LNCaP clone FGC (cell line): ENCODE measurements at regions not wholly inside any gene's neighbourhood (a gene's known extent, or its start where the extent isn't known, plus 50 kb on each side); places are given as distances from the start of the nearest gene placed in this dataset.
A peak's percentile ranks its signal among the peaks of the same experiment; 100 is the strongest.

Experiments
- DNase-seq: peaks from one replicate; pipeline ENCODE4 v3.0.0-alpha.2; 2011; ENCODE audit warnings: low read depth
- H3K4me3 ChIP-seq: 2 replicates; pipeline ENCODE4 v1.5.1; 2011; ENCODE audit warnings: mild to moderate bottlenecking, low read depth, low read length, control low read depth
- TF ChIP-seq, protein P1 (sequence below): IDR thresholded peaks from 2 replicates; pipeline ENCODE4 v1.5.1; 2012; ENCODE audit warnings: mild to moderate bottlenecking; ENCODE audit not compliant: control insufficient read depth, insufficient read depth; ENCODE audit errors: extremely low read depth

DNA sequence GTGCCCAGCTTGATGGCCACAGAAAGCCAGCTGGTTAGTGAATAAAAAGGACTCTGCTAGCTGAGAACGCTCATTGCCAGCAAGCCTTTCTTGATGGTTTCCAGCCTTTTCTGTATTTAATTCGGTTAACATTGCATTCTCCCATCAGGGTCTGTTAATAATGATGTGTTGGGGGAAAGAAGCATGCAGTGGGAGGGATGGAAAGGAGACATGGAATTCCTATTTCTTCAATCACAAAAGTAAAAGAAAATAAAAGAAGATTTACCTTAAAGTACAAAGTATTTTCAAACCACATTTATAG lies 141.9 kb upstream of the RBBP8 start:
- no peak for DNase-seq
- TF ChIP-seq, protein P1, sequence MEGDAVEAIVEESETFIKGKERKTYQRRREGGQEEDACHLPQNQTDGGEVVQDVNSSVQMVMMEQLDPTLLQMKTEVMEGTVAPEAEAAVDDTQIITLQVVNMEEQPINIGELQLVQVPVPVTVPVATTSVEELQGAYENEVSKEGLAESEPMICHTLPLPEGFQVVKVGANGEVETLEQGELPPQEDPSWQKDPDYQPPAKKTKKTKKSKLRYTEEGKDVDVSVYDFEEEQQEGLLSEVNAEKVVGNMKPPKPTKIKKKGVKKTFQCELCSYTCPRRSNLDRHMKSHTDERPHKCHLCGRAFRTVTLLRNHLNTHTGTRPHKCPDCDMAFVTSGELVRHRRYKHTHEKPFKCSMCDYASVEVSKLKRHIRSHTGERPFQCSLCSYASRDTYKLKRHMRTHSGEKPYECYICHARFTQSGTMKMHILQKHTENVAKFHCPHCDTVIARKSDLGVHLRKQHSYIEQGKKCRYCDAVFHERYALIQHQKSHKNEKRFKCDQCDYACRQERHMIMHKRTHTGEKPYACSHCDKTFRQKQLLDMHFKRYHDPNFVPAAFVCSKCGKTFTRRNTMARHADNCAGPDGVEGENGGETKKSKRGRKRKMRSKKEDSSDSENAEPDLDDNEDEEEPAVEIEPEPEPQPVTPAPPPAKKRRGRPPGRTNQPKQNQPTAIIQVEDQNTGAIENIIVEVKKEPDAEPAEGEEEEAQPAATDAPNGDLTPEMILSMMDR: no peak
- H3K4me3 ChIP-seq: no peak overlapping the region

DNA sequence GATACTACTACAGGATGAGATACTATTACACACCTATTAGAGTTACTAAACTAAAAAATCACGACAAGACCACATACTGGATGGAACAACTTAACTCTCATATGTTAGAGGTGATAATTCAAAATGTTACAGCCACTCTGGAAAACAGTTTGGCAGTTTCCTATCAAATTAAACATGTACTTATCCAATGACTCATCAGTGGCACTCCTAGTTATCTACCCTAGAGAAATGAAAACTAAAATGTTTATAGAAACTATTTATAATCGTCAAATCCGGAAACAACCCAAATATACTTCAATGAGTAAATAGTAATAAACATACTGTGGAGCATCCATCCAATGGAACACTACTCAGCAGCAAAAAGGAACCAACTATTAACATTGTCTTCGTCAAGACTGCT lies 137.0 kb upstream of the RBBP8 start:
- DNase-seq: no peak
- H3K4me3 ChIP-seq: no peak overlapping the region
- TF ChIP-seq, protein P1: no peak

DNA sequence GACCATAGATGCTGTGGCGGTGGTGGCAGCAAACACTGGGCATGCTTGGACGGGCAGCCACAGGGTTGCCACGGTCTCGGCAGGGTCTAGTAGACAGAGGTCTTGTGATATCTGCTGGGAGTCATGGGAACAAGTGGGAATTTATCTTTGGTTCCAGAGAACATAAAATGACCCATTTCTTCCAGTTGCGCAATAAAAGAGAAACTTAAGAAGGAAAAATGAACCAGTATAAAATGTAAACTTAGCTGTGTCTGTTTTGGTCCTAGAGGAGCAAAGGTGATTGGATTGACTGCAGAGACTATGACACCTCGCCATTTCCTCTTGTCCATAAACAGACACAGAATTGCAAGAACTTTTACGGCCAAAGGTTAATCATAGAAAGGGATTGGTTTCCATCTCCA lies 132.6 kb upstream of the RBBP8 start:
- TF ChIP-seq, protein P1: no peak
- DNase-seq: no peak
- H3K4me3 ChIP-seq: no peak overlapping the region

DNA sequence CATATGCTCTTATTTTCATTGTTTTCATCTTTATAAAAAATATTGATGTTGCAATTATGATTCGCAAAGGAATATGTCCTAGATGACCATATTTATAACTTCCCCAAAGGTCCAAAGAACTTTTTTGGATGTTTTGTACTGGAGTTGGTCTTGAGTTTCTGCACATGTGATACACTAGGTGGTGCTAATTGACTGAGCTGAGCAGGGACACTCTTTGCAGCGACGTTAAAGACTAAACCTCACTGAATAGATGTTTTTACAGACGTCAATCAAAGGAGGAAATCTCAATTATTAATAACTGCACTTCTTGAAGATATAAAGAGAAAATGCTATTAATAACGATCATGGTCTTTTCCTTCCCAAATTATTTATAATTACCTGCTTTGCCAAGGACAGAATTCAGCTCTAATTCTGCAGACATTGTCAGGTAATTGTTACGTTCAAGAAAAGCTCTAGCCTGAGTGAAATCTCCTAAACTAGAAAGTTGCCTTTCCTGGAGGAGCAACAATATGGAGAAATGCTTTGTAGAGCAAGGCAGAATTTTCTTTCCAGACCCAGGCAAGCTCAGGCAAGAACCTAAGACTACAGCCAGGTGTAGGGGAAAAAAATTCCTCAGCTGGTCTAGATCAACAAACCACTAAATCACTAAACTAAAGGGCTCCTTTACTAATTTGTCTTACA lies 119.3 kb upstream of the RBBP8 start:
- no peak overlapping the region for H3K4me3 ChIP-seq
- DNase-seq: no peak
- TF ChIP-seq, protein P1: peak; percentile 63

DNA sequence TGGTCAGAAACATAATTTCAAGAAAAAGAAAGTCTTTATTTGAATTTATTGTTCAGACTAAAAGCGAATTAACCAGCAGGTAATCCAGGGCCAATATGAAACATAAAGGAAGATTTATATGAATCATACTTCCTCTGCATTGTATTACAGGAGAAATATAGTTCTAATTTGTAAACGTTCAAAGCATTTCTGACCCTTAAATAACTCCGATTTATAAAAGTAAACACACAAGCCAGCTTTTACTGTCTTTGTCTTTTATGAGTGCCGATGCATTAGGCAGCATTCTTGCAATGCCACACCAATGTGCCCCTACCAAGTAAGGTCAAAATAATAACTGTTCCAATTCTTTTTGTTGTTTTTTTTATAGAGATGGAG lies 118.8 kb upstream of the RBBP8 start:
- H3K4me3 ChIP-seq: no peak overlapping the region
- DNase-seq: no peak
- TF ChIP-seq, protein P1: no peak

DNA sequence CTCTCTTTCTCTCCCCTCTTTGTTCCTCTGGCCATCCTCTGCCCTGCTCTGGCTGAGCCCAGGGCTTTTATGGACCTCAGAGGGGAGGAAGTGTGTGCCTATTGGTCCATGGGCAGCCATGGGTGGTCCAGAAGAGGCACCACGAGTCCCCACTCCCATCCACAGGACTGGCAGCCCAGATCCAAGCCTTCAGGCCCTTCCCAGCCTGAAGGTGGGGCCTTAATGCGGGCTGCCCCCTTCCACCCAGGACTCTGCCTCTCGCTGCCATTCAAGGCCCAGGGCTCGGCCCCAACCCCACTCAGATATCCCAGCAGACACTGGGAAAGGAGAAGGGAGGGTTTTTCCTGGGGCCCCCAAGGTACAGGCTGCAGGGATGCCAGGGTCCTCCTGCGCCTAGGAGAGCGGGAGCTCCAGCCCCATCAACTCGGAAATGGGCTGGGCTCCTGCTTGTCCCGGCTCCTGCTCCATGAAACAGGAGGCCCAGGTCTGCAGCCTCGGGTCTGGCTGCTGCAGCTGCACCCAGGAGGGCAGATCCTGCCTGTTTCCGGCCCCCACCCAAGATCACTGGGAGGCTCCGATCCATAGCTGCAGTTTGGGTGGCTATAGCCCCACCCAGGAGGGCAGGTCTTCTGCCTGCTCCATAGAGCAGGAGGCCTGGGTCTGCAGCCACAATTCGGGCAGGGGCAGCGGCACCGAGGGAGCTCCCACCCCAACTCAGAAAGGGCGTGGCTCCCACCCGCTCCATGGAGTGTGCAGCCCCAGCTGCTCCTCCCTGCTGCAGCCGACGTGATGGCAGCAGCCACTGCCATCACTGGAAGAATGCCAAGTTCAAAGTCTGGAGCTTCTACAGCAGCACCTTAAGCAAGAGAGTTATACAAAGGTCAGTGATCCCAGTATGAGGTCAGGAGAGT lies 116.6 kb upstream of the RBBP8 start:
- no peak for DNase-seq
- no peak overlapping the region for H3K4me3 ChIP-seq
- TF ChIP-seq, protein P1: no peak
